Stimulated activated CD4-positive, alpha-beta T cell treated with anti-CD3 and anti-CD28 coated beads, Interleukin-4, amount 100 ng/mL, for 48 hours (primary cell): ENCODE measurements at regions not wholly inside any gene's neighbourhood (a gene's known extent, or its start where the extent isn't known, plus 50 kb on each side); places are given as distances from the start of the nearest gene placed in this dataset.
"Not testable (repeated sequence)": the region's sequence is repeated elsewhere in the genome, so short reads cannot be mapped to it uniquely, and the experiment has no call there.

ENCODE experiments used
- DNase-seq, 2 donors: peaks; one replicate each; pipeline ENCODE4 v3.0.0-alpha.2; 2020; ENCODE audit warnings: low read depth in 2 of 2

GRCh38 chr5:176060472-176061268 is 92.6 kb upstream of the THOC3 start:
- not testable (repeated sequence) for DNase-seq

GRCh38 chr5:176061269-176061622 is 93.1 kb upstream of the THOC3 start:
- not testable (repeated sequence) for DNase-seq

- DNase-seq, result not testable (repeated sequence)
Measured at GRCh38 chr5:176061660-176062059, 93.5 kb upstream of the THOC3 start.

GRCh38 chr5:176066262-176066945 is 98.3 kb upstream of the THOC3 start:
- DNase-seq, result not testable (repeated sequence)

GRCh38 chr5:176067162-176067561 is 99.0 kb upstream of the THOC3 start:
- DNase-seq, result not testable (repeated sequence)

- not testable (repeated sequence) for DNase-seq
Measured at GRCh38 chr5:176067948-176068347, 99.8 kb upstream of the THOC3 start.

- DNase-seq, result not testable (repeated sequence)
Measured at GRCh38 chr5:176073996-176074571, 106.0 kb upstream of the THOC3 start.

- DNase-seq, result not testable (repeated sequence)
Measured at GRCh38 chr5:176083717-176084116, 115.6 kb upstream of the THOC3 start.

GRCh38 chr5:176103083-176103482 is 135.0 kb upstream of the THOC3 start:
- DNase-seq, result not testable (repeated sequence)

- not testable (repeated sequence) for DNase-seq
Measured at GRCh38 chr5:176112888-176113287, 125.3 kb upstream of the SIMC1 start.

GRCh38 chr5:176113673-176114335 is 124.4 kb upstream of the SIMC1 start:
- DNase-seq, result not testable (repeated sequence)

GRCh38 chr5:176114825-176115224 is 123.4 kb upstream of the SIMC1 start:
- not testable (repeated sequence) for DNase-seq

- not testable (repeated sequence) for DNase-seq
Measured at GRCh38 chr5:176117699-176118238, 120.5 kb upstream of the SIMC1 start.

GRCh38 chr5:176122361-176122760 is 115.9 kb upstream of the SIMC1 start:
- not testable (repeated sequence) for DNase-seq

- DNase-seq, result not testable (repeated sequence)
Measured at GRCh38 chr5:176124120-176124519, 114.1 kb upstream of the SIMC1 start.

GRCh38 chr5:176131771-176132170 is 106.5 kb upstream of the SIMC1 start:
- no peak for DNase-seq

- no peak for DNase-seq
Measured at GRCh38 chr5:176132471-176133288, 105.5 kb upstream of the SIMC1 start.

- peak in 1 of 2 donors; percentile 4 for DNase-seq
Measured at GRCh38 chr5:176133289-176133870, 104.8 kb upstream of the SIMC1 start.

GRCh38 chr5:176133877-176134276 is 104.3 kb upstream of the SIMC1 start:
- no peak for DNase-seq

- no peak for DNase-seq
Measured at GRCh38 chr5:176134529-176135223, 103.5 kb upstream of the SIMC1 start.
